Rectal smooth muscle tissue (tissue), 1 donor: ENCODE measurements at regions not wholly inside any gene's neighbourhood (a gene's known extent, or its start where the extent isn't known, plus 50 kb on each side); places are given as distances from the start of the nearest gene placed in this dataset.

ENCODE experiments used
- H3K27ac ChIP-seq: one replicate; pipeline ENCODE4 v1.7.0; 2013; ENCODE audit warnings: low read depth, low read length, inconsistent platforms
- H3K27me3 ChIP-seq: one replicate; pipeline ENCODE4 v1.7.0; 2013; ENCODE audit warnings: low read length; ENCODE audit not compliant: control insufficient read depth, insufficient read depth
- H3K36me3 ChIP-seq: one replicate; pipeline ENCODE4 v1.7.0; 2013; ENCODE audit warnings: low read length; ENCODE audit not compliant: control insufficient read depth, insufficient read depth
- H3K4me1 ChIP-seq: one replicate; pipeline ENCODE4 v1.7.0; 2013; ENCODE audit warnings: low read length; ENCODE audit not compliant: control insufficient read depth, insufficient read depth
- H3K4me3 ChIP-seq: one replicate; pipeline ENCODE4 v1.7.0; 2013; ENCODE audit warnings: low read length
- H3K9ac ChIP-seq: one replicate; pipeline ENCODE4 v1.7.0; 2013; ENCODE audit warnings: low read length

DNA sequence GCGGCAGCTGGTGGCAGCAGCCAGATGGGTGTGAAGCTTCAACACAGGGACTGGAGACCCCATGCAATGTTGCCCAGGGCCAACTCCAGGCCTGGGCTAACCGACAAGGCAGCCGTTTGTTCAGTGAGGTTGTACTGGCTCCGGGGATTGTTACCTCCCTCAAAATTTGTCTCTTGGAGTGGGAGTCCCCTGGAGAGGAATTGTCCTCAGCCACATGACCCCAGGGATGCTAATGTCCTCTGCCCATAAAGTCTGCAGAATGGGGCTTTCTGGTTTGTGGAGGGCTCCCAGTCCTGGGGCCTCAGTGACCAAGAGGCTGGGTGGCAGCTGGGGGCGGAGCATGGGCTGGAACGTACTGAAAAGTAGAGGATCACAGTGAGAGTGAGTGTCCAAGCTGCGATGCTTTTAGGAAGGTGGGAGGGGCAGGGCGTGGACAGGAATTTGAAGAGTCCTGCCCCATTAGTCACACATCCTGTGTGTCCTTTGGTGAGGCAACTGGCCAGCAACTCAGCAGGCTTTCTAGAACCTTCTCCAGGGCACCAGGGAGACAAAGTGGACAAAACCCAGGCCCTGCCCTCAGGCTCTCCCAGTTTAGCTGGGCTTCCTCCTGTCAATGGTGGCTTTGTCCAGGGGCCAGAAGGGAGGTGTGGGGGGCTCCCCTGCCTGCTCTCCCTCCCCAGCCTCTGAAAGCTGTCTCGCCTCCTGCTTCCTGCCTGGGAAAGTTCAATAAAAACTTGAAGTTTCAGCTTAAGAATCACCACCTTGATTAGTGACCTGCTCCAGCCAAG lies 114.0 kb downstream of the NSG2 start:
- H3K4me1 ChIP-seq = no peaks in the 10 kb centered on the region
- no peak overlapping the region for H3K4me3 ChIP-seq
- no peaks in the 10 kb centered on the region for H3K36me3 ChIP-seq
- no peak overlapping the region for H3K9ac ChIP-seq
- no peaks in the 10 kb centered on the region for H3K27me3 ChIP-seq
- H3K27ac ChIP-seq = no peak overlapping the region

DNA sequence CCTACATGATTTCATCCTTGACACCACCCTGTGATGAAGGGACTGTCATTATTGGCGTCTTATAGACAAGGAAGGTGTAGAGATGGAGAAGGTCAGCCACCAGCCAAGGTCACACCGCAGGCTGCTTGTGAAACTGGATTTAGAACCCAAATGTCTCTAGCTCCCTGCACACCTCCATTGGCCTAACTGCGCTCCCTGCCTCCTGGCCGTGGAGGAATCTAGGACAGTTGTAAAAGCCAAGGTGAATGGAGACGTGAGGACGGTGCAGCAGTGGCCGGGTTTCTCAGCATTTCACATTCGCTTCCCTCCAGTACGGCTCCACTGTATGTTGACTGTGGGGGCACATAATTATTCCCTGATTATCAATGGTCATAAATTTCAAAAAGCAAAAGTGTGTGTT lies 119.9 kb downstream of the NSG2 start:
- no peak overlapping the region for H3K9ac ChIP-seq
- no peak overlapping the region for H3K27ac ChIP-seq

DNA sequence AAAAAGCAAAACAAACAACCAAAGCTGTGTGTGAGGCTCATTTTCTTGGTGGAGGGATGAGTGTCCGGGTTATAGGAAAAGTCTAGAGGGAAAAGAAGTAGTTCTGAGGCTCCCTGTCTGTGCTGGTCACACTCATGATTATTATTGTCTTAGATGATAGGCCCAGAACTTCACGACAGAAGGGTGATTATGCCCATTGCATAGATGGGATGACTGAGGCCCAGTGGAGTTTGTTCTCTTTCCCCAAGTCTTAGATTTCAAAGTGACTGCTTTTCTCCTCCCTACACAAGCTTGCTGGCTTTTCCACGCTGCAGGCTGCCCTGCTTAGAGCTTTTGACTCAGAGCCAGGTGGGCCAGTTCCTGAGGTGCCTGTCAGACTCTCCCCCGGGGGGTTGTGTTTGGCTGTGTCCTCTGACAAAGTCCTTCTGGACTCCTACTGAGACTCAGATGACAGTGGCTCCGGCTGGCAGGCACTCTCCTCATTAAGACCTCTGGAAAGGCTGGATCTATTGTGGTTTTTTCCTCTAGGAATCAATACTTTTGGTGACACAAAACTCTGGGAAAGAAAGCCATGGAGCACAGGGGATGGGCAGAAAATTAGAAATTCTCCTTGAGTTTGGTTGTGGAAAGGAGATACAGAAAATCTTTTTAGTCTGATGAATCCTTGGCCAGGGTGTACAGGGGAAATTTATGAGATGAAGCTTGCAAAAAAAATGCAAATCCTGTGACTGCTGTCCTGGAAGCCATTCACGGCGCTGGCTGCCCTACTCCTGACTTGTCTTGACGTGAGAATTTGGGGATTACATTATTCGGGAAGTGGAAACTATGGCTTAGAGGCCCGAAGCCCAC lies 120.9 kb downstream of the NSG2 start:
- Histone ChIP-seq H3K4me1 (no peaks in the 10 kb centered on the region), H3K4me3 (no peak overlapping the region), H3K9ac (no peak overlapping the region), H3K27me3 (no peaks in the 10 kb centered on the region), H3K36me3 (no peaks in the 10 kb centered on the region), H3K27ac (no peak overlapping the region)

More for the DNA sequence above, 119.9 kb downstream of the NSG2 start:
- Histone ChIP-seq H3K4me3 (no peak overlapping the region), H3K27me3 (no peaks in the 10 kb centered on the region), H3K4me1 (no peaks in the 10 kb centered on the region), H3K36me3 (no peaks in the 10 kb centered on the region)

DNA sequence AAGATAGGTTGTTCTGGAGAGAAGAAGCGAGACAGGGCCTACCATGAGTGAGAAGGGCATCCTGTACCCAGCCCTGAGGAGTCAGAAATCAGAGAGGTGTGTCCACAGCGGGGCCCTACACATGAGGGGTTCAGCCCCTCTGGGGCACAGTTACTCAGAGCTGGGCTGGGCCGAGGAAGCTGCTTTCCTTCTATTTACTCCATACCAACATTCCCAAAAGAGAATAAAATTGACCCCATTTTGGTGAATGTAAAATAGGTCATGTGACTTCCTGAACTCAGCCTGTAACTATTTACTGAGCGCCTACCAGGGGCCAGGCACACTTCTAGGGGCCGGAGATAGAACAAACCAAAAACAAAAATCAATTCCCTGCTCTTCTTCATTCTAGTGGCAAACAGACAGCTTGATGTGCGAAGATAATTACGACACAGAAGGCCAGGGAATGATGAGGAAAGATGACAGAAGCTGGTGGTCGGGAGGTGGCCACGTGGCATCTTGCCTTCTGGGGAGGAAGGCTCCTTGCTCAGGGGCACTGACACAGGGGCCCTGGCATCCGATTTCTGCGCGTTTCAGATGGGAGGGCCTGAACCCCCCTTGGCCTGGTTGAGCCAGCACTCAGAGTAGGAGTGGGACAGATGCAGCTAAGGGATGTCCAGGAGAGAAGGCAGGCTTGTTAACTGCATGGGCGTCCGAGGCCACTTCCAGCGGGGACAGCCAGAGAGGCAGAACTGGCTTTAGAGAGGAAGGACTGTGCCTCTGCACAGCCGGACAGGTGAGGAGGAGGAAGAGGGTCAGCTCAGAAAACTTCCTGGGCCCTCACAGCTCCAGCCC lies 121.8 kb downstream of the NSG2 start:
- Histone ChIP-seq H3K36me3 (no peaks in the 10 kb centered on the region), H3K4me1 (no peaks in the 10 kb centered on the region), H3K27ac (no peak overlapping the region)

DNA sequence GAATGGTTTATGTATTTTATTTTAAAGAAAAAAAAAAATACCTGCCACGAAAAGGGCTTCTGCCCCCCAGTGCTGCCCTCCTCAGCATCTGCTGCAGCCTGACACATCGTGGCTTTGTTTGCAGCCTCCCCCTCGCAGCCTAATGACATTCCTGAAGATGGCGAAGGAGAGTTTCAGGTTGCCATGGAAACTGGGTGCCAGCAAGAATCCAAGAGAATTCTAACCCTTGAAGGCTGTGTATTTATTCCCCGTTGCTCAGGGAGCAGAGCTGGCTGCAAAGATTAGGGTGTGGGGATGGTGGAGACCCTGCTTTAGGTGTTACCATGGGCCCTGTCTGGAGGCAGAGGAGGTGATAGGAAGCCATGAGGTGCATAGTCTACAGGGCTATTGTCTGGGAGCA lies 126.6 kb downstream of the NSG2 start:
- no peaks in the 10 kb centered on the region for H3K27me3 ChIP-seq

More for the DNA sequence above, 121.8 kb downstream of the NSG2 start:
- no peak overlapping the region for H3K4me3 ChIP-seq
- no peaks in the 10 kb centered on the region for H3K27me3 ChIP-seq
- H3K9ac ChIP-seq = no peak overlapping the region

DNA sequence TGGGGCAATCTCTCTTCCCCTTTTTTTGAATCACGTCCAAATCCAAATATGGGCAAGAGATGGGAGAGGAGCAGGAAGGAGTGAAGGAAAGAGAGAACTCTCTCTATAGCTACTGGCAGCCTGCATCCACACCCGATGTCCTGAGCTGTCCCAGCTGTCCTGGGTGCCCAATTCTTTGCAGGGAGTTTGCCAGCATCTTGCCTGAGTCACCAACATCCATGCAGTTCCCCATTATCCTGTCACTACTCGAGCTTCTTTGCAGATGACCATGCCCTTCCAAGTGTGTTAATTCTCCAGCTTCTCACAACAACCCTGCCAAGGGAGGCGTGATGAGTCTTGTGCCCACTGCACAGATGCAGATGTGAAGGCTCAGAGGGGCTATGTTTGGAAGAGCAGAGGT lies 127.1 kb downstream of the NSG2 start:
- no peaks in the 10 kb centered on the region for H3K27me3 ChIP-seq

More for the DNA sequence above, 126.6 kb downstream of the NSG2 start:
- H3K4me1 ChIP-seq = no peaks in the 10 kb centered on the region
- H3K27ac ChIP-seq = no peak overlapping the region
- no peak overlapping the region for H3K9ac ChIP-seq
- H3K36me3 ChIP-seq = no peaks in the 10 kb centered on the region
- H3K4me3 ChIP-seq = no peak overlapping the region

DNA sequence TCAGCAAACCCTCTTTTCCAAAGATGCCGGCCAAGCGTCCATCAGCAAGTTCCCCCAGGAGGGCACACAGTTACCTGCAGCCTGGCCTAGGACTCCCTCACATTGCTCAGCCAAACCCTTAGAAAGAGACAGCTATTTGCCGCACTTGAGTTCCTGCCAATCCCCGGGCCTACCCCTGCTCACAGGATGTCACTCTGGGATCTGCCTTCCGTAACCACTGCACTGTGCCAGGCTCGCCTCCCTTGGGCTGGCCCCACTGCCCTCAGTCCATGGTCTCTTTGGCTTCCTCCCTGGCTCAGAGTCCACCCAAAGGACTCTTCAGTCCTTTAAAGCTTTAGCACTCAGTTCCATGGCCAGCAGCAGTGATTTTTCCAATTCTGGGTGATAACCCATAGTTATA lies 128.3 kb downstream of the NSG2 start:
- H3K27me3 ChIP-seq = no peaks in the 10 kb centered on the region
- no peaks in the 10 kb centered on the region for H3K4me1 ChIP-seq
- H3K36me3 ChIP-seq = no peaks in the 10 kb centered on the region
- H3K9ac ChIP-seq = no peak overlapping the region
- no peak overlapping the region for H3K4me3 ChIP-seq
- no peak overlapping the region for H3K27ac ChIP-seq

More for the DNA sequence above, 127.1 kb downstream of the NSG2 start:
- Histone ChIP-seq H3K4me1 (no peaks in the 10 kb centered on the region), H3K4me3 (no peak overlapping the region), H3K27ac (no peak overlapping the region), H3K9ac (no peak overlapping the region), H3K36me3 (no peaks in the 10 kb centered on the region)

DNA sequence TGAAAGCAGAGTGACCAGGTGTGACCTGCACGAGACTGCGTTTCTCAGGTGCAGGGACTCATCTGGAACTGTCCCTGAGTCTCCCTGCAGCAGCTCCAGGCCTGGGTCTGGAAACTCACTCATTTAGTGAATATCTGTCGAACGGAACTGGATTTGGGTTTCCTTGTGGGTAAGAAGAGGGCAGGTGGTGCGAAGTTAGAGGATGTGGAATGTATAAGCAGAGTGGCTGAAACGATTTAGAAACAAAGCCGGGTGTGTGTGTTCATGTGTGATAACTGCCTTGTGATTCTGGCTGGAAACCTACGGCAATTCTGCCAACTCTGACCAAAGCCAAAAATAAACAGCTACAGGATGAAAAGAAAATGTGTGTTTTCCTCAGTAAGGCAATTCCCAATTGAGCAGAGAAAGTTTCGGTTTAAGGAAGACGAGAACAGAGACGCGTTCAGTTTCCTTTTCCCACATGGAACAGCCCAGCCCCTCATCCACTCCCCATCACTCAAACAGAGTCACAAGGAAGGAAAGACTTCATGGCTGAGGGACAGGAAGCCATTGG lies 130.3 kb downstream of the NSG2 start:
- H3K27ac ChIP-seq = no peak overlapping the region
- H3K9ac ChIP-seq = no peak overlapping the region
- H3K4me3 ChIP-seq = no peak overlapping the region

DNA sequence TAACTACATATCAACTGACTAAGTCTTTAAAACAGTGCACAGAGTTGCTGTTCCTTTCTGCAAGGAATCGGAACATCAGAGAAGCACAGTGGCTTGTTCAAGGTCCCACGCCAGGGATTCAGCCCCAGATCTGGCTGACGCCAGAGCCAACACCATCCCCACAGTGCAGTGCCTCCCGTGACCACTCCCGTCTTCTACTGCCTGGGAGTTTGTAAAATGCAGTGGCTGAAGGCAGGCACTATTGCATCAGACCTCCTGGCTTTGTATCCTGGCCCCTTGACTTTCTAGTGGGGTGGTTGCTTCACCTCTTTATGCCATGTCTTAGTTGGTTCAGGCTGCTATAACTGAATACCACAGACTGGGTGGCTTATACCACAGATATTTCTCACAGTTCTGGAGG lies 131.0 kb downstream of the NSG2 start:
- no peak overlapping the region for H3K4me3 ChIP-seq
- no peak overlapping the region for H3K27ac ChIP-seq
- H3K27me3 ChIP-seq = no peaks in the 10 kb centered on the region
- no peaks in the 10 kb centered on the region for H3K4me1 ChIP-seq
- H3K36me3 ChIP-seq = no peaks in the 10 kb centered on the region
- no peak overlapping the region for H3K9ac ChIP-seq

More for the DNA sequence above, 130.3 kb downstream of the NSG2 start:
- no peaks in the 10 kb centered on the region for H3K27me3 ChIP-seq
- H3K36me3 ChIP-seq = no peaks in the 10 kb centered on the region
- no peaks in the 10 kb centered on the region for H3K4me1 ChIP-seq

DNA sequence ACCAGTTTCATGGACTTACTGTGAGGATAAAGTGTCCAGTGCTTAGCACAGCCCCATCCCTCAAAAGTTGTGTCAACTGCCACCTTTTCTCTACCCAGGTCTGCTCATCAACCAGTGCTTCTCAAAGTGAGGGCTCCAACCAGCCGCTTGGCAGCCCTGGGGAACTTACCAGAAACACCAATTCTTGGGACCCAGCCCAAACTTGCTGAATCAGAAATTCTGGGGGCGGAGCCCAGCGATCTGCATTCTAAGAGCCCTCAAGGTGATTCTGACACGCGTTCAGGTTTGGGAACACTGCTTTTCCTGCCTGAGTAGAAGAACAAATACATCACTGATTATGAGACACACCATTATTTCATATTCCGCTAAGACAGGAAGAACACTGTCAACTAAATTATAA lies 132.0 kb downstream of the NSG2 start:
- H3K36me3 ChIP-seq = no peaks in the 10 kb centered on the region
- no peak overlapping the region for H3K27ac ChIP-seq
- H3K4me1 ChIP-seq = no peaks in the 10 kb centered on the region
- H3K9ac ChIP-seq = no peak overlapping the region
- no peaks in the 10 kb centered on the region for H3K27me3 ChIP-seq
- no peak overlapping the region for H3K4me3 ChIP-seq

DNA sequence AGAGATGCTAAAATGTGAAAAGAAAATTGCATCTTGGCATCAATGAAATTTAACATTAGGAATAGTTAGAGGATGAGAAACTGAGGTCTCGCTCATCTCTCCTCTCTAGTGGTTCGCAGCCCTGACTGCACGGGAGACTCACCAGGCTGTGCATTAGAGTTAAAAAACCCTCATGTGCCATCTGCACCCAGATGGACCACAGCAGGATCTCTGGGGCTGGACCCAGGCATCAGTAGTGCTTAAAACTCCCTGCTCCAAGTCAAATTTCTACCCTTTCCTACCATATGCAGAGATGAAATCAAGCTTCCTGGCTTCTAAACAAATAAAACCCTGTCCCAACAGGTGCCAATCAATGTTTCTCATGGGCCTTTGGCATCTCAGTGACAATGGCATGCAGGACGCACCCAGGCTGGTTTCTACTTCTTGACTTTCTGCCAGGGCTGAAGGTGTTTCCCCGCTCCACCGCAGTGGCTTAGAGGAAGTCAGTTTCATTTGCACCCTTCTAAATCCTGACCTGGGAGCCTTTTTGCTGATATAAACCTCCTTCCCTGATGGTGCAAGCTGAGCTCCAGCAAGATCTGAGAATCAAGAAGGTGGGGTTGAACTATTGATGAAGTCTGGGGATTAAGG lies 132.6 kb downstream of the NSG2 start:
- Histone ChIP-seq H3K27me3 (no peaks in the 10 kb centered on the region), H3K36me3 (no peaks in the 10 kb centered on the region), H3K9ac (no peak overlapping the region), H3K27ac (no peak overlapping the region), H3K4me3 (no peak overlapping the region), H3K4me1 (no peaks in the 10 kb centered on the region)
